Neural cell (in vitro differentiated cells): ENCODE measurements at regions not wholly inside any gene's neighbourhood (a gene's known extent, or its start where the extent isn't known, plus 50 kb on each side); places are given as distances from the start of the nearest gene placed in this dataset.

Experiments
- H2AFZ ChIP-seq: fragments of 200-600, 300-800 bp; sonication (generic), shearing (Covaris generic); 2 replicates; pipeline ENCODE4 v1.6.0; 2014; ENCODE audit warnings: low read depth, mild to moderate bottlenecking, antibody characterized with exemption, low read length, moderate library complexity
- H3F3A ChIP-seq: fragments of 200-600 bp; shearing (Covaris generic); 2 replicates; pipeline ENCODE4 v1.6.1; 2016; ENCODE audit warnings: mild to moderate bottlenecking, moderate library complexity, mixed read lengths, antibody characterized with exemption, low read length; ENCODE audit not compliant: insufficient read depth, poor library complexity, severe bottlenecking
- H3K27ac ChIP-seq: fragments of 200-600, 300-800 bp; sonication (generic), shearing (Covaris generic); 2 replicates; pipeline ENCODE4 v1.5.1; 2014; ENCODE audit warnings: mild to moderate bottlenecking, low read length, moderate library complexity
- H3K27me3 ChIP-seq: fragments of 300-800, 200-600 bp; sonication (generic), shearing (Covaris generic); 2 replicates; pipeline ENCODE4 v1.6.0; 2014; ENCODE audit warnings: mild to moderate bottlenecking, low read depth, low read length, moderate library complexity; ENCODE audit not compliant: insufficient read depth
- H3K36me3 ChIP-seq: fragments of 300-800, 200-600 bp; sonication (generic), shearing (Covaris generic); 2 replicates; pipeline ENCODE4 v1.5.1; 2014; ENCODE audit warnings: mild to moderate bottlenecking, antibody characterized with exemption, low read length, moderate library complexity; ENCODE audit not compliant: insufficient read depth
- H3K4me2 ChIP-seq: fragments of 300-800, 200-600 bp; sonication (generic), shearing (Covaris generic); 2 replicates; pipeline ENCODE4 v1.6.0; 2014; ENCODE audit warnings: mild to moderate bottlenecking, low read length
- H3K4me3 ChIP-seq: fragments of 300-800, 200-600 bp; sonication (generic), shearing (Covaris generic); 2 replicates; pipeline ENCODE4 v1.5.1; 2014; ENCODE audit warnings: mild to moderate bottlenecking, low read length, moderate library complexity
- H3K79me2 ChIP-seq: fragments of 200-600 bp; shearing (Covaris generic); replicated peaks from 2 replicates; pipeline ENCODE4 v1.6.0; 2014; ENCODE audit warnings: mild to moderate bottlenecking, low read length, moderate library complexity; ENCODE audit not compliant: insufficient read depth
- H3K9ac ChIP-seq: fragments of 300-800, 200-600 bp; sonication (generic), shearing (Covaris generic); 2 replicates; pipeline ENCODE4 v1.6.1; 2016; ENCODE audit warnings: mild to moderate bottlenecking, low read length, mixed read lengths
- H3K9me2 ChIP-seq: fragments of 200-600 bp; shearing (Covaris generic); 2 replicates; pipeline ENCODE4 v1.6.1; 2016; ENCODE audit warnings: mild to moderate bottlenecking, low read length, mixed read lengths; ENCODE audit not compliant: insufficient read depth
- H3K9me3 ChIP-seq: fragments of 200-600, 300-800 bp; sonication (generic), shearing (Covaris generic); 2 replicates; pipeline ENCODE4 v1.6.1; 2016; ENCODE audit warnings: mild to moderate bottlenecking, mixed run types, low read length, moderate library complexity, mixed read lengths
- H4K20me1 ChIP-seq: fragments of 200-600 bp; shearing (Covaris generic); 2 replicates; pipeline ENCODE4 v1.6.1; 2016; ENCODE audit warnings: mild to moderate bottlenecking, mixed run types; ENCODE audit not compliant: insufficient read depth
- CTCF ChIP-seq: fragments of 450-650 bp; IDR thresholded peaks from 2 replicates; pipeline ENCODE4 v1.5.1; 2014; ENCODE audit warnings: antibody characterized with exemption, mild to moderate bottlenecking, moderate library complexity; ENCODE audit not compliant: poor library complexity, severe bottlenecking
- EP300 ChIP-seq: fragments of 450-650 bp; conservative IDR thresholded peaks from 2 replicates; pipeline ENCODE4 v1.6.1; 2014; ENCODE audit warnings: antibody characterized with exemption, mild to moderate bottlenecking, moderate library complexity; ENCODE audit not compliant: poor library complexity, severe bottlenecking
- EZH2 ChIP-seq: fragments of 200-600, 300-800 bp; shearing (Covaris generic), sonication (generic); IDR thresholded peaks from 2 replicates; pipeline ENCODE4 v1.6.1; 2014; ENCODE audit warnings: antibody characterized with exemption, low read length, borderline replicate concordance, mild to moderate bottlenecking; ENCODE audit not compliant: insufficient read depth, poor library complexity, severe bottlenecking
- MXI1 ChIP-seq: fragments of 450-650 bp; conservative IDR thresholded peaks from 2 replicates; pipeline ENCODE4 v1.6.1; 2014; ENCODE audit warnings: antibody characterized with exemption, mild to moderate bottlenecking; ENCODE audit not compliant: poor library complexity, severe bottlenecking
- POLR2AphosphoS5 ChIP-seq: IDR thresholded peaks from 2 replicates; pipeline ENCODE4 v1.6.1; 2012
- RAD21 ChIP-seq: fragments of 450-650 bp; conservative IDR thresholded peaks from 2 replicates; pipeline ENCODE4 v1.6.1; 2014; ENCODE audit warnings: antibody characterized with exemption, mild to moderate bottlenecking, moderate library complexity
- REST ChIP-seq: IDR thresholded peaks from 2 replicates; pipeline ENCODE4 v1.6.1; 2012; ENCODE audit warnings: borderline replicate concordance
- SMC3 ChIP-seq: fragments of 450-650 bp; conservative IDR thresholded peaks from 2 replicates; pipeline ENCODE4 v1.6.1; 2014; ENCODE audit warnings: antibody characterized with exemption, mild to moderate bottlenecking, moderate library complexity; ENCODE audit not compliant: poor library complexity
- TAF1 ChIP-seq: IDR thresholded peaks from 2 replicates; pipeline ENCODE4 v1.6.1; 2012; ENCODE audit warnings: low read depth

DNA sequence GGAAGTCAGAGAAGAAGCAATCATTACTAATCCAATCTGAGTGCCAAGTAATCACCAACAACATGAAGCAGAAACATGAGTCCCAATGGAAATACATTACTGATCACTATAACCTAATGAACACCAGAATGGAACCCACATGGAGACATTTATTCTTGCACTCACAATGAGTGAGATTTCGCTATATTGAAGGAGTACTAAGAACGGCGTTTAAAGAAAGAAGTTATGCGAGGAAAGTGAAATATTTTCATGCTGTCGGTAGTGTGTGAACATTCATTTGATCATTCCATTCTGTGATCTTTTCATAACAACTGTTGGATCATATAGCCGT is 181.1 kb downstream of the IRS1 start:
- H3K9me3 ChIP-seq: no peaks in the 10 kb centered on the region
- no peaks in the 10 kb centered on the region for H3K27me3 ChIP-seq
- H3K27ac ChIP-seq: no peak overlapping the region
- H3K4me3 ChIP-seq: no peak overlapping the region
- H3K36me3 ChIP-seq: no peaks in the 10 kb centered on the region
- no peak overlapping the region for H3K4me2 ChIP-seq
- no peaks in the 10 kb centered on the region for H3F3A ChIP-seq
- no peak overlapping the region for H2AFZ ChIP-seq
- H4K20me1 ChIP-seq: no peaks in the 10 kb centered on the region
- TF ChIP-seq CTCF: no peak
- TF ChIP-seq TAF1: no peak
- TF ChIP-seq SMC3: no peak
- no peak for TF ChIP-seq POLR2AphosphoS5
- TF ChIP-seq EP300: no peak
- TF ChIP-seq EZH2: no peak
- TF ChIP-seq REST: no peak
- H3K9ac ChIP-seq: no peak overlapping the region
- H3K79me2 ChIP-seq: no peaks in the 10 kb centered on the region
- H3K9me2 ChIP-seq: no peaks in the 10 kb centered on the region

GRCh38 chr2:226615891-226616290 is 183.7 kb downstream of the IRS1 start:
- Histone ChIP-seq H3K4me3 (no peak overlapping the region), H3F3A (no peaks in the 10 kb centered on the region), H3K9me3 (no peaks in the 10 kb centered on the region), H3K27me3 (no peaks in the 10 kb centered on the region), H3K27ac (no peak overlapping the region), H4K20me1 (no peaks in the 10 kb centered on the region), H3K9me2 (no peaks in the 10 kb centered on the region), H3K79me2 (no peaks in the 10 kb centered on the region), H3K4me2 (no peak overlapping the region), H3K9ac (no peak overlapping the region), H2AFZ (no peak overlapping the region), H3K36me3 (no peaks in the 10 kb centered on the region)
- TF ChIP-seq POLR2AphosphoS5 (no peak), EZH2 (no peak), MXI1 (no peak), EP300 (no peak), SMC3 (no peak), REST (no peak), CTCF (no peak), TAF1 (no peak), RAD21 (no peak)
